GM12873 (cell line): ENCODE measurements at regions not wholly inside any gene's neighbourhood (a gene's known extent, or its start where the extent isn't known, plus 50 kb on each side); places are given as distances from the start of the nearest gene placed in this dataset.

Experiments
- TF ChIP-seq, protein P1 (sequence below): IDR thresholded peaks from 2 replicates; pipeline ENCODE4 v1.5.1; 2012; ENCODE audit warnings: low read depth, mild to moderate bottlenecking, moderate library complexity, low read length, control low read depth; ENCODE audit not compliant: insufficient read depth; ENCODE audit errors: missing control alignments

DNA sequence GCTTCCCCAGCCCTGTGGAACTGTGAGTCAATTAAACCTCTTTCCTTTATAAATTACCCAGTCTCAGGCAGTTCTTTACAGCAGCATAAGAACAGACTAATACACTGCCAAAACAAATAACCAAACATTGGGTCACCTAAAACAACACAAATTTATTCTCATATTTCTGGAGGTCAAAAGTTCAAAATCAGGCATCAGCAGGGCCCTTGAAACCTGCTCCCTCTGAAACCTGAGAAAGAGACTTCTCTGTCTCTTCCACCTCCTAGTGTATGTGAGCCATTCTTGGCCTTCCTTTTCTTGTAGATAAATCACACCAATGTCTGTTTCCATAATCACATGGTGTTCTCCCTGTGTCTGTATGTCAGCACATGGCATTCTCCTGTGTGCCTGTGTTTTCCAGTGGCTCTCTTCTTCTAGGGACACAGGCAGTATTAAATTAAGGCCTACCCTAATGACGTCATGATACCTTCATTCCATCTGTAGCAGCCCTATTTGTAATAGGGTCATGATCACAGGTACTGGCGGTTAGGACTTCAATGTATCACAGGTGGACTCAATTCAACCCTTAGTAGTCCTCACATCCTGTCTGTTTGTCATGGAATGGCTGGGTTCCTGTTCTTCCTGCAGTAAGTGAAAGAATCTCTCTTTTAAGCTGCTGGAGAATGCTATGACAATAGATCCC, 147.3 kb upstream of the CLNK start:
- TF ChIP-seq, protein P1, sequence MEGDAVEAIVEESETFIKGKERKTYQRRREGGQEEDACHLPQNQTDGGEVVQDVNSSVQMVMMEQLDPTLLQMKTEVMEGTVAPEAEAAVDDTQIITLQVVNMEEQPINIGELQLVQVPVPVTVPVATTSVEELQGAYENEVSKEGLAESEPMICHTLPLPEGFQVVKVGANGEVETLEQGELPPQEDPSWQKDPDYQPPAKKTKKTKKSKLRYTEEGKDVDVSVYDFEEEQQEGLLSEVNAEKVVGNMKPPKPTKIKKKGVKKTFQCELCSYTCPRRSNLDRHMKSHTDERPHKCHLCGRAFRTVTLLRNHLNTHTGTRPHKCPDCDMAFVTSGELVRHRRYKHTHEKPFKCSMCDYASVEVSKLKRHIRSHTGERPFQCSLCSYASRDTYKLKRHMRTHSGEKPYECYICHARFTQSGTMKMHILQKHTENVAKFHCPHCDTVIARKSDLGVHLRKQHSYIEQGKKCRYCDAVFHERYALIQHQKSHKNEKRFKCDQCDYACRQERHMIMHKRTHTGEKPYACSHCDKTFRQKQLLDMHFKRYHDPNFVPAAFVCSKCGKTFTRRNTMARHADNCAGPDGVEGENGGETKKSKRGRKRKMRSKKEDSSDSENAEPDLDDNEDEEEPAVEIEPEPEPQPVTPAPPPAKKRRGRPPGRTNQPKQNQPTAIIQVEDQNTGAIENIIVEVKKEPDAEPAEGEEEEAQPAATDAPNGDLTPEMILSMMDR: no peak

DNA sequence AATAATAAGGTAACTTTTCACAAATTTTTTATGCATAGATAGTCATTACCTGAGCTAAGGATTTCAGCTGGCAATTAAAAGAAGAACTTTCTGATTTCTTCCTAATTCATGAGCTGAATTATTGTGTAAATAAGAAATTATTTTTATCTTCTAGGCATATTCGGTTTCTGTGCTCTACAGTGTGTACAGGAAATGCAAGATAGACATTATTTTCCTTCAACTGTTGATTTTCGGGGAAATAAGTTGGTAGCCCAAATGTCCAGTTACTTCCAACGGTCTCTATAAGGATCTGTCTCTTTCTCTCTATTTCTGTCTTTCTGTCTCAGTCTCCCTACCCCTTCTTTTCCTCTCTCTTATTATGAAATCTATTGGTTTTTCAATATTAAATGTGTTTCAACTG, 137.3 kb upstream of the CLNK start:
- TF ChIP-seq, protein P1: no peak

DNA sequence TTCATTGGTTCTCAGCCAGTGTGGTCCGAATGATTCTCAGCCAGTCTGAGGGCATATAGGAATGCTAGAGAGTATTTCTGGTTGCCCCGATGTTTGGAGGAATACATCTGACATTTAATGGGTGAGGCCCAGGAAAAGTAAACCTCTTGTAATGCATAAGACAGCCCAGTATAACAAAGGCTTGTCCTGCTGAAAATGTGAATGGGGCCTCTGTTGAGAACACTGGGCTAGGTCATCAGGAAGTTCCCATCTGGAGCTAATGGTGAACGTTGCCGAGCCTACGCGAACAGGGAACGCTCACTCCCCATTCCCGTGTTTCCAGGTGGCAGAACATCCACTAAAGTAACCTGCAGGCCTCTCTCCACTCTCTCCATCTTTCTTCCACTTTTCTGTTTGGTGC, 132.0 kb upstream of the CLNK start:
- TF ChIP-seq, protein P1: no peak

DNA sequence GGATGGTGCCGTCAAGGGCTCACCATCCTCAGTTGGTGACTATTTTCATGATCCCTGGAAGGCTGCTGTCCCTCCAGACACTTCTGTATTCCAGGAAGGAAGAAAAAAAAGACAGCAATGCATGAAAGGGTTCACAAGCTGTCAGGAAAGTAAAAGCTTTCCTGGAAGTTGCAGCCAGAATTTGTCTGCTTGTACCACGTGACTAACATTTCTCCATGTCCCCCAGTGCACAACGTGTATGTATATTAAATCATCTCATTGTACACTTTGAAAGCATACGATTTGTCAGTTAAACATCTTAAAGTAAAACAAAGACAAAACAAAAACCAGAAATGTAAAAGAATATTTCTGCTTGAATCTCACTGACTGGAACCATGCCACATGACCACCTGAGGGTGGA, 127.4 kb upstream of the CLNK start:
- TF ChIP-seq, protein P1: no peak

DNA sequence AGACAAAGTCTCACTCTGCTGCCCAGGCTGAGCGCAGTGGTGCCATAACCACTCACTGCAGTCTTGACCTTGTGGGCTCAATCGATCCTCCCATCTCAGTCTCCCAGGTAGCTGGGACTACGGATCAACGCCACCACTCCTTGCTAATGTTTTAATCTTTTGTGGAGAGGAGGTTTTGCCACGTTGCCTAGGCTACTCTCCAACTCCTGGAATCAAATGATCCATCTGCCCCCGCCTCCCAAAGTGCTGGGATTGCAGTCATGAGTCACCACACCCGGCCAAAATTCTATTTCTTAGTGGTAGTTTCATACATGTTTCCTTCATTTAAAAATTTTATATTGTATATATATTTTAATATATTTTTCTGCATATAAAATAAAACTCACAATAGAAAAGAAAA, 125.8 kb upstream of the CLNK start:
- TF ChIP-seq, protein P1: no peak

DNA sequence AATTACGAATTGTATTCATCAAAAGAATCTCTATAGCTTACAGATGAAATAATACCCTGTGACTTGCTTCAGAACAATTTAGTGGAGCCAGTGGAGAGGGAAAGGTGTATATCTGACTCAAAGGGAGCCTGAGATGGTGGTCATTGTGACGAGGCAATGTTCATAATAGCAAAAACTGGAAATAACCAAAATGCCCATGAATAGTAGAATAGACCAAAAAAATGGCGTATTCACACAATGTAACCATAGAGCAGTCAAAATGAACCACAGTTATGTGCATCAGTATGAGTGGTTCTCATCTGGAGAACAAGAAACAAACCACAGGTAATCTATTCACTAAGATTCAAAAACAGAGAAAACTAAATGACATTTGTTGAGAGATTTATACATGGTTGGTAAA, 125.3 kb upstream of the CLNK start:
- TF ChIP-seq, protein P1: no peak

DNA sequence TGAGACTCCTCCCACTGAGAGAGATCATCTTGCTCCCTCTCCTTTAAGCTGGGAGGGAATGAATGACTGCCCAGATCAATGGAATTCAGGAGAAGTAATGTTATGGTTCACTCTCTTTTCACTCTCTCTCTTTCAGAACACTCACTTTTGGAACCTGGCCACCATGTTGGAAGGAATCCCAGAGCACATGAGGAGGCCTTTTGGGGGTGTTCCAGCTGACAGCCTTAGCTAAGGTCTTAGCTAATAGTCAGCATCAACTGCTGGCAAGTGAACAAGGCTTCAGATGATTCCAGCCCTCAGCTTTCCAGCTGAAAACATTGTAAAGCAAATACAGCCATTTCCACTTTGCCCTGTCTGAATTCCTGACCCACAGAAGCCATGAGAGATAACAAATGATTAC, 124.0 kb upstream of the CLNK start:
- TF ChIP-seq, protein P1: no peak
